ENCODE measurements at regions not wholly inside any gene's neighbourhood (a gene's known extent, or its start where the extent isn't known, plus 50 kb on each side); places are given as distances from the start of the nearest gene placed in this dataset.

DNA sequence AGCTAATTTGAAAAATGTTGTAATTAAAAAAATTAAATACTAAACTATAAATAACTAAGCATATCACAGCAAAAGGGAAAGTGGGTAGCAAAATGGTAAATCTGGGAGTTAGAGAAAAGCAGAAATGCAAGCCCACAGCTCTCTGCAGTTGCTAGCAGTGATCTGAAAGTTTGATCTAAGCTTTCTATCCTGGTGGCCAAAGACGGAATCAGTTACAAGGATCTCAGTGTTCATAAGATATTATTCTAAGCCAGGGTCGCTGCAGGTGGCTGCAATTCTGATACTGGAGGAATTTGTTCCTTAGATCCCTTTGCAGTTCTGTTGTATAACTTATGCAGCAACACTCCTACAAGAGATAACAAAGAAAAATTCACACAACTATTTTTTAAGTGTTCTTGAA is 363.7 kb downstream of the SETD4 start:
- Histone ChIP-seq H3K36me3 (no peaks in the 10 kb centered on the region), H3K4me3 (replicated peaks in 1 of 3) (no peak overlapping the region), H3K27me3 (no peaks in the 10 kb centered on the region), H3K4me1 (peaks cover 46 to 63% of the 10 kb centered on the region in 2 donors), H3K9me3 (no peaks in the 10 kb centered on the region), H3K27ac (peak overlapping the region in 1 of 3 donors; percentile 26)
- WGBS, 2 donors, result 28 to 30% methylated on average over 2 of the region's 2 CpGs
- intact Hi-C loops (cut with DNase I), result no loop called here
- TF ChIP-seq, protein P1, sequence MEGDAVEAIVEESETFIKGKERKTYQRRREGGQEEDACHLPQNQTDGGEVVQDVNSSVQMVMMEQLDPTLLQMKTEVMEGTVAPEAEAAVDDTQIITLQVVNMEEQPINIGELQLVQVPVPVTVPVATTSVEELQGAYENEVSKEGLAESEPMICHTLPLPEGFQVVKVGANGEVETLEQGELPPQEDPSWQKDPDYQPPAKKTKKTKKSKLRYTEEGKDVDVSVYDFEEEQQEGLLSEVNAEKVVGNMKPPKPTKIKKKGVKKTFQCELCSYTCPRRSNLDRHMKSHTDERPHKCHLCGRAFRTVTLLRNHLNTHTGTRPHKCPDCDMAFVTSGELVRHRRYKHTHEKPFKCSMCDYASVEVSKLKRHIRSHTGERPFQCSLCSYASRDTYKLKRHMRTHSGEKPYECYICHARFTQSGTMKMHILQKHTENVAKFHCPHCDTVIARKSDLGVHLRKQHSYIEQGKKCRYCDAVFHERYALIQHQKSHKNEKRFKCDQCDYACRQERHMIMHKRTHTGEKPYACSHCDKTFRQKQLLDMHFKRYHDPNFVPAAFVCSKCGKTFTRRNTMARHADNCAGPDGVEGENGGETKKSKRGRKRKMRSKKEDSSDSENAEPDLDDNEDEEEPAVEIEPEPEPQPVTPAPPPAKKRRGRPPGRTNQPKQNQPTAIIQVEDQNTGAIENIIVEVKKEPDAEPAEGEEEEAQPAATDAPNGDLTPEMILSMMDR (IDR thresholded peaks at IDR 0.05), result peak in 3 of 6 experiments; percentile 13 to 37 (median 35)
- no peak for TF ChIP-seq POLR2A (IDR thresholded peaks at IDR 0.05)
- DNase-seq, result no peak

DNA sequence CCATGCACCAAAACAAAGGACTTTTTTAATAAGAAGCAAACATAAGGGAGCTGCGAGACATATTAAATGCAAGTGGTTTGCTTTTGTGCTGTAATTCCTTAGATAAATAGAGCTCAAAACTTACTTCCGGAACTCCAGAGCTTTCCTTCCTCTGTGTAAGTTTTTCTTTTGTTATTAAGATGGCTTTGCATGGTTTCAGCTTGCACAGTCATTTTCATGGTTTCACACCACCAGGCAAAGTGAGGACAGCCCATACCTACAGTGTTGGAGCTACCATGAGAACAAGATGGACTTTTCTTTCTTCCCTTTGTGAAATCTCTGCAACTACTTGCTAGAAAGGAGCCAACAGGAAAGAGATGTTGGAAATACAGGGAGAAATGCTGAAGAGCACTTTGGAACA is 368.0 kb downstream of the SETD4 start:
- Histone ChIP-seq H3K4me3 (replicated peaks in 1 of 3) (no peak overlapping the region), H3K27ac (no peak overlapping the region), H3K9me3 (no peaks in the 10 kb centered on the region), H3K4me1 (peaks cover 31 to 40% of the 10 kb centered on the region in 2 donors), H3K27me3 (no peaks in the 10 kb centered on the region), H3K36me3 (no peaks in the 10 kb centered on the region)
- DNase-seq, result no peak
- TF ChIP-seq, protein P1 (IDR thresholded peaks at IDR 0.05), result no peak
- no peak for TF ChIP-seq POLR2A (IDR thresholded peaks at IDR 0.05)
- intact Hi-C loops (cut with DNase I), result no loop called here
- 70 to 73% methylated on average over 2 of the region's 2 CpGs for WGBS, 2 donors

DNA sequence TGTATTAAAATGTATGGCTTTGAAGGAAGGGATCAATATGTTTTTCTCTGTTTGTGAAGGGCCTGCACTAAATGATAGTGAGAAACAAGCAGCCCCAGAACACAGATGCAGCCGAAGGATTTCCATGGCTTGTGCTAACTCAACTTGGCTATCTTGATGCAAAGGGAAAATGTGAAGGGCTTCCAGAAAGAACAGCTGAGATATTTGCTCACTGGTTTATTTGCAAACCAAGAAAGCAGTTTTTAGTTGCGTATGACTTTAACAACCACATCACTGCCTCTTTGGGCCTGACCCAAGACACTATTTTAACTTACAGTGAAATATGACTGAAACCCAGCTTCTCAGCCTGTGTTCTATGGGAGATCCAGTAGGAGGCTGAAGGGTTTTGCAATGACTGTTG is 369.9 kb downstream of the SETD4 start:
- no peaks in the 10 kb centered on the region for H3K9me3 ChIP-seq
- H3K27me3 ChIP-seq, result no peaks in the 10 kb centered on the region
- DNase-seq, result no peak
- H3K4me1 ChIP-seq, result peaks cover 20 to 28% of the 10 kb centered on the region in 2 donors
- H3K27ac ChIP-seq, result no peak overlapping the region
- WGBS, 2 donors, result 70 to 91% methylated on average over 2 of the region's 2 CpGs
- TF ChIP-seq POLR2A (IDR thresholded peaks at IDR 0.05), result no peak
- TF ChIP-seq, protein P1 (IDR thresholded peaks at IDR 0.05), result no peak
- intact Hi-C loops (cut with DNase I), result no loop called here
- no peak overlapping the region for H3K4me3 ChIP-seq (replicated peaks in 1 of 3)
- no peaks in the 10 kb centered on the region for H3K36me3 ChIP-seq

DNA sequence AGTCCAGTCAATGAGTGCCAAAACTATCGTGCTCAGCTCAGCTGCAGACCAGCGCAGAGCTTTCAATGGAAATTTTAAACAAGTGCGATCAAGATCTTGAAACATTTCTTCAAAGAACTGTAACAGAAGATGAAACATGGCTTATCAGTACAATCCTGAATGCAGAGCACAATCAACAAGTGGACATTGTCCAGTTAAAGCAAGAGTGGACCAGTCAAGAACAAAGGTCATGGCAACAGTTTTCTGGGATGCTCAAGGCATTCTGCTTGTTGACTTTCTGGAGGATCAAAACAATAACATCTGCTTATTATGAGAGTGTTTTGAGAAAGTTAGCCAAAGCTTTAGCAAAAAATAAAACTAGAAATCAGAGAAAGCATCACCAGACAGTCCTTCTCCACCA is 374.2 kb downstream of the SETD4 start:
- WGBS, 2 donors, result 72 to 76% methylated on average over 3 of the region's 3 CpGs
- Histone ChIP-seq H3K27me3 (no peaks in the 10 kb centered on the region), H3K4me3 (replicated peaks in 1 of 3) (no peak overlapping the region), H3K9me3 (no peaks in the 10 kb centered on the region), H3K27ac (no peak overlapping the region), H3K36me3 (no peaks in the 10 kb centered on the region), H3K4me1 (no peaks in the 10 kb centered on the region)
- no peak for DNase-seq
- TF ChIP-seq POLR2A (IDR thresholded peaks at IDR 0.05), result no peak
- TF ChIP-seq, protein P1 (IDR thresholded peaks at IDR 0.05), result no peak
- intact Hi-C loops (cut with DNase I), result no loop called here

DNA sequence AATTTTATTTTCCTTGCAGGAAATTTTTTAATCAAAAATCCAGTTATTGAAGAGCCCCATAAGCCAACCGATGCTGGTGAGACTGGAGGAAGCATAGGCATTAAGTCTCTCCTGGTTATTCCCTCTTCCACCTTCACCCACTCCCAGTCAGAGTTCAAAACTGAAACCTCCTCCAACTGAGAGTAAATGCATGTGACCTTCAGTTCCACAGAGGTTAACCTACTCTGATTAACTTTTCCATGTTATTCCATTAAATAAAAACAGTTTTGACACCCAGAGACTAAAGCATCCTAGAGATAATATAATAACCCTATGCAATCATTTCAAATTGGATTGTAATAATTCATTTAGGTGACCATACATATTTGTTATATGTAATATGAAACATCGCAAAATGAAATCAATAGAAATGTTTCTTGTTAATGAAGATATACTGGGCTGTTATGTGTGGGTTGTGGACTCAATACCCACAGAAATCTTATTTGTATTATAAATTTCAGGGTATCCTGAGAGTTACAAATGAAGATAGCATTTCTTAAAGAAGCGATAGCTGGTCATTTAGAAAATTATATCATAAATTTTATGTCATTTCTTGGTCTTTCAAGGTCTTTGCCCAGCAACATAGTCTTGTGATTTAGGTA is 376.5 kb downstream of the SETD4 start:
- DNase-seq, result no peak
- H3K27me3 ChIP-seq, result no peaks in the 10 kb centered on the region
- no peaks in the 10 kb centered on the region for H3K36me3 ChIP-seq
- H3K4me1 ChIP-seq, result no peaks in the 10 kb centered on the region
- intact Hi-C loops (cut with DNase I), result no loop called here
- WGBS, 2 donors, result 96% methylated on average over 3 of the region's 3 CpGs
- H3K4me3 ChIP-seq (replicated peaks in 1 of 3), result no peak overlapping the region
- H3K27ac ChIP-seq, result no peak overlapping the region
- H3K9me3 ChIP-seq, result no peaks in the 10 kb centered on the region
- no peak for TF ChIP-seq POLR2A (IDR thresholded peaks at IDR 0.05)
- TF ChIP-seq, protein P1 (IDR thresholded peaks at IDR 0.05), result no peak

All from thyroid gland (tissue), 4 donors.